ENCODE measurements at regions not wholly inside any gene's neighbourhood (a gene's known extent, or its start where the extent isn't known, plus 50 kb on each side); places are given as distances from the start of the nearest gene placed in this dataset.
A peak's percentile ranks its signal among the peaks of the same experiment; 100 is the strongest.

- no peak for DNase-seq (ENCODE audit: low read depth)
These were observed 199.0 kb upstream of the RHOBTB1 start for GRCh38 chr10:61142987-61143386.

DNA sequence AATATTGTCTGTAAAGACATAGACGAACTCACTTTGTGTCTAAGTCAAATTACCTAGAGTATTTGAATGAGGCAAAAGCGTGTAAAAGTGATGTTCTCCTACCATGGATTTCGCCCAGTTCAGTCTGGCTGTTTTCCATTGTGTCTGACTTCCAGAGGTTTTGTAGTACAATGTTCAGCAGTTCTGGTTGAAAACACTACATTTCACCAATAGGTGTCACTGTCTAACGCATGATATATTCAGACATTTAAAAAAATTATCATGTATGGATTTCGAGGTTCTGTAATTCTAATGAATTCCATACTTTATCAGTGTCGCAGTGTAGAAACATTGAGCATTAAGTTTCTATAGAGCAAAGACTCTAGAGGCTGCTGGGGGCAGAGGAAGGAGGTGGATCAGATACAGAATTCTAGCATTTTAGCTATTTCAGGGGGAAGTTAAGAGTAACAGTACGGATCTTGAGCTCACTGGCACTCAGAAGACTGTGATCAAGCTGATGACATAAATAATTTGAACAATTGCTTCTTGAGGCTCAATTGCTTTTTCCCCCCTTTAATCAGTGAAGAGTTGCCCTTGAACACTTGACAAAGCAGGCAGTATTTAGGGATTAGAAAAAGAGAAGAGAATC lies 196.9 kb upstream of the RHOBTB1 start:
- DNase-seq (ENCODE audit: low read depth), result peak; percentile 64

- DNase-seq (ENCODE audit: low read depth), result no peak
These were observed 195.6 kb upstream of the RHOBTB1 start for GRCh38 chr10:61139592-61139953.

GRCh38 chr10:61138708-61139591 lies 195.0 kb upstream of the RHOBTB1 start:
- DNase-seq (ENCODE audit: low read depth), result no peak

GRCh38 chr10:61136139-61136538 lies 192.2 kb upstream of the RHOBTB1 start:
- DNase-seq (ENCODE audit: low read depth), result peak; percentile 34

DNA sequence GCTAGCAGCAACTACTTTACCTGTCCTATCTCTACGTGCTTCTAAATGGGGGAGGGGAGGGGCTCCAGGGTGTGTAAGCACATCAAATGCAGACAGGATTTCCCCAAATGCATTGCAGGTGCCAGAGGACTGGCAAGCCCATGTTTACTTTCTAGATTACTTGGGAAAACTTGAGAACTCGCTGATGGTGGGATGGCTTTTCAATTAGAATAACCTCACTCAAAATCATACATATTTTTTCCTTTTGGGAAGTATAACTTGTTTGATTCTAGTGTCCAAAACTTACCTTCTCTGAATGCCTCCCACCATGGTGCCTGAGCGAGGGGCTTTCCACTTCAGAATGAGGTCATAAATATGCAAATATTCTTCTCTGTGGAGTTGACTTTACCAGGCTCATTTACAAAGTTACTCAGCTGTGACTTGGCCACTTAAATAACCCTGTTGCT lies 191.3 kb upstream of the RHOBTB1 start:
- DNase-seq (ENCODE audit: low read depth), result no peak

DNA sequence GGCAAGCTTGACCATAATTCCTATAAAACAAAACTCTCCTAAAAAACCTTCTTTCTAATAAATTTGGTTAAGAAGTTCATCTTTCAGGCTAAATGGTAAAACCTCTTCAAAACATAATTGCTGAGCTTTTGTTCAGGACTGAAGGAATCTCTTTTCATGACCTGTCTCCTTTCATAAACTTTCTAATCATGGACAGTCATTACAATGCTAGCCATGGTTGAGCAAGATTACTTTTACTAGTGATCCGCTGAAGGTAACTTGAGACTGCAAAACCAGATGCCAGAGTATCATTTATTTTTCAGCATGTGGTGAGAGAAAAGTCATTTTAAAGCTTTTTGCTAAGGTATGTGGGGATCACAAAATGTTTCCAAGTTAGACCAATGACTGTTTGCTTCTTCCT lies 186.4 kb upstream of the RHOBTB1 start:
- DNase-seq (ENCODE audit: low read depth), result peak; percentile 71

DNA sequence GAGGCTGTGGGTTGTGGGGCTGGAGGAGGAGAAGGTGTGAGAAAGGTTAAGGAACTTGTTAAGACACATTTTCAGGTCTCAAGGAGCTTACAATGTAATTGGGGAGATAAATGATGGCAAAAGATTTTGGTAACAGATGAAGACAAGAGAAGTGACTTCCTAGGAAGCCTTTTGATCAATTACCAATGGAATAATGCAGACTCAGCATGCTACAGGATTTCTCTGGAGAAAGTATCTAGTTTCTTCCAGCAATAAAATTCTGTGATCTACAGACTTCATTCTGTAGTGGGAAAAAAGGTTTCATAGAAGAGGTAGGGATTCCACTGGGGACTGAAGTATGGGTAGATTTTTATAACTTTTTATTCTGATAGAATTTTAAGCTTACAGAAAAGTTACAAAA lies 184.2 kb upstream of the RHOBTB1 start:
- DNase-seq (ENCODE audit: low read depth), result no peak

GRCh38 chr10:61125560-61126170 lies 181.7 kb upstream of the RHOBTB1 start:
- DNase-seq (ENCODE audit: low read depth), result no peak

- DNase-seq (ENCODE audit: low read depth), result no peak
These were observed 181.0 kb upstream of the RHOBTB1 start for GRCh38 chr10:61124756-61125530.

DNA sequence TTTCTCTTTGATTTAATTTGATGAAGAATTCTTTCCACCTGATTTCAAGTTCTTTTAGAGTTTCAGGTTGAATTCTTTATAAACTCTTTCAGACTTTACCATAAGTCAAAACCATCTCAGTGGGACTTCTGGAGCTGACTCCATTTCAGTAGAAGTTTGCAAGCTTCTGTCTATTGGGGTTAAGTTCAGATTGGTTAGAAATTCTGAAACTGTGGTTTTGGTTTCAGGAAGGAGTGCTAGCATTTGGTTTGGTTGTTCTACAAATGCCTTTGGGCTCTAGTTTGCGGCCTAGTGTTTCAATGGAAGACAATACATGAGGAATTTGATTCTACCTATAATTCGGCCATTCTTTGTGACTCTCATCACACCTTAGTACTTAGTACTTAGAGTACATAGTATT lies 176.8 kb upstream of the RHOBTB1 start:
- no peak for DNase-seq (ENCODE audit: low read depth)

- DNase-seq (ENCODE audit: low read depth), result no peak
These were observed 175.6 kb upstream of the RHOBTB1 start for GRCh38 chr10:61119573-61119972.

DNA sequence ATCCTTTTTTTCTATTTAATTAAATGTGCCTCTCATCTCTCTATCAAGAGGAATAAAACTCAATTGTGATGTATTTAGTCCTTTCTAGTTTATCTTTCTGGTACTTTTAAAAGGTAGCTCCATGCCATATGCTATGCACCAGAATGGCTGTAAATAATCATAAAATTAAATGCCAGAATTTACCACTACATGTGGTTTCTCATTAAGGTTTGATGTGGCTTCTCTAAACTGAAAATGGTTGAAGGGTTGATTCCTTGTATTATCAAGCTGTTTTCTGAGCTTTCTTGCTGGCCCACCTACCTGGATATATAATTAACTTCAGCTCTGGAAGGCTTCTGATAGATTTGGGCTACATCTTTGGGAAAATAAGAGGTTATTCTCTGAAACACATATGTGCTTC lies 171.9 kb upstream of the RHOBTB1 start:
- DNase-seq (ENCODE audit: low read depth), result no peak

- DNase-seq (ENCODE audit: low read depth), result no peak
These were observed 168.8 kb upstream of the RHOBTB1 start for GRCh38 chr10:61112771-61113170.

DNA sequence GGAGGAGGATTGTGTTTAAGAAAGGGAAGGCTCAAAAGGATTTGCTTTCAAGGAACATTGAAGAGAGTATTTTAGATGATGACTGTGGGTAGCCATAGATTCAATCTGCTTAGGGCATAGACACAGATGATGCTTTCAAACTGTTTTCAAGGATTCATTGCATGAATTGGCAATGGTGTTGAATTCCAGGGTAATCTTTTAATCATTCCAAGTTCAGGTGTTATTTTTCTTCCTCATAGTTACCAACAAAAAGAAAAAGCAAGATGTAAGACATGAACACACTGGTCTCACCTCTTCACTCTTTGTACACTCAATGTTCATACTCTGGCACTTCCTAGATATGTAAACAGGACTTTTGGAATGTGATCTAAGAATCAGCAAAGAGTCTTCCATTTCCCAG lies 167.0 kb upstream of the RHOBTB1 start:
- DNase-seq (ENCODE audit: low read depth), result no peak

DNA sequence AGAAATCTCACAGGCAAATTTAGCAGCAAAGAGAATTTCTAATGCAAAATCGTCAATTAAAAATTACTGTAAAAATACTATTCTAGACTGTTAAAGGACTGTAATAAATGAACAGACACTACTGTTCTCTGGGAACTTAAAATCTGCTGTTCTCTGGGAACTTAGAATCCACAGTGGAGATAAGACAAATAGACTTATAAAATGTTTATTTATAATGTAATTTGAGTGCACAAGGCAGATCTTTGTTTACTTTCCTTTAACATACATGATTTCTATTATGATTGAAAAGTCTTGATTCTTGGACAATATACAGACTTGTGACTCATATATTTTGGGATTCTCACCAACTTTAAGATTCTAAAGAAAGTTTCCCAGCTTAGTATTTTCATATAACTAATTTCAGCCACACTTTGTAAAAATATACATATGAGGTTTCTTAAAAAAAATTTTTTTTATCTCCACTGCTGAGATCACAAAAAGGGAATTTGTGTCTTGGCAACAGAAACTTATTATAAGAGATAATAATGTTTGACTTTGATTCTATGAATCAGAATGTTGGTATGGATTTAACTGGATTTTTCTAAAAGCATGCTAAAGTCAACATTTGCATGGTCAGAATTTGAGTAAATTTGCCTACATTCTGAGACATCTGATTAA lies 166.3 kb upstream of the RHOBTB1 start:
- peak; percentile 41 for DNase-seq (ENCODE audit: low read depth)

- no peak for DNase-seq (ENCODE audit: low read depth)
These were observed 164.9 kb upstream of the RHOBTB1 start for GRCh38 chr10:61108915-61109314.

DNA sequence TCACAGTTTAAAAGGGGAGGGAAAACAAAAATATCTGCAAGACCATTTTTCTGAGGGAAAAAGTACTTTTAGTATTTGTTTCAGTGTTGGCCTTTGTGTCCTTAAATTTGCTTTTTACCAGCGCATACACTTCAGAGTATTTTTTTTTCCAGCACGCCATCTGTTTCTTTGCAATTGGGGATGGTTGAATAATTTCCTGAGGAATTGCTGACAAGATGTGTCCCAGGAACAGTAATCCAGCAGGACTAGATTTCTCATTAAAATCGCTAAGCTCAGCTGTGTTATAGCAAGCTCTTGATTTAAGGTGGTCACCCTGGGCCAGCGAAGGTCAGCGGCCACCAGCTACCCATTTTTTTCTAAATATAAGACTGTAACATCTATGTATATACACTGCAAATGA lies 156.9 kb upstream of the RHOBTB1 start:
- DNase-seq (ENCODE audit: low read depth), result no peak

DNA sequence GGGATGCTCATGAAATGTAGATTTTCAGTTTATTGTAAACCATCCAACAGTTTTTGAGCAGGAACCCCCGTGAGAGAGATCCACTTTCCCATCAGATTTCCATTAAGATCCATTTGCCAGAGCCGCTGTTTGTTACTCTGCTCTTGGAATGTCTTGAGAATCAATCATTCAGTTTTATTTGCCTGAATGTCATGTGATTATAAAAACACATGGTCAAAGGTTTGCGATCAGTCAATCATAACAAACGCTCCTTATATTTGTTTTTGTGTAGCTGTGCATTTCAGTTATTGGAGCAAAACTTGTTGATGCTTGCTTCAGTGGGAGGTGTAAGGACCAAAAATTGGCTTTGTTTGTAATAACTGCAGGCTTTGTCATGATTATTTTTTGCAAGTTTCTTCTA lies 155.8 kb upstream of the RHOBTB1 start:
- DNase-seq (ENCODE audit: low read depth), result no peak

DNA sequence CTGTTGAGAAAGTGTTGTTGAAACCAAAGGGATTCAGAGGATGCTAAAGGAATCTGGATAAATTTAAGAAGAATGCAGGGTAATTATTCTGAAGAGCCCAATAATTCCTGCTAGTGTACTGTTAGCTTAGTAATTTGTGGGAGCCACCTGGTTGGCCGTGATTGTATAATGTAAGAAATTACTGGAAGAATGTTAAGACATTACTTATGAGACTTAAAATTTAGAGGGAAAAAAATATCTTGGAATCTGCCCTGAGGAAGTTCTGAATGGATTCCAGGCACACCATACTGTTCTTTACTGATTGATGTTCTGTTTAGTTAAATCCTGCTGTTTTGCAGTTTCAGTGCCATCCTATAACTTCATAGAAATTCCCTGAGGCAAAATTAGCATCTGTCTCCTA lies 155.0 kb upstream of the RHOBTB1 start:
- no peak for DNase-seq (ENCODE audit: low read depth)

DNA sequence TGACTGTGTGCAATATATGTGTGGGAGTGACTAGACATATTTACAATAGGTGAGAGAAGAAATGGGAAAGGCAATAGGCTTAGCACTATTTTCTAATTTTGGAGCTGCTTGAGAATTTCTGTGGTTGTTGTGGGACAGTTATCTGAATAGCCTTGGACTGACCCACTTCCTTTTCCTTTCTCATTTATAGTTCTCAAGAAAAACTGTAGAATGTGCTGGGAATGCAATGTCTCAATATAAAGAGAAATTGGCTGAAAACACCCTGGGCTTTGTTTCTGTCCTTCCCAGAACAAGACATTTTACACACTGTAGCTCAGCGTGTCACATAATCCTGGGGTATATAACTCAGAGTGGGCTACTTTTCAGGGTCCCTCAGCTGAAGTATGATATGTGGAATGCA lies 153.0 kb upstream of the RHOBTB1 start:
- DNase-seq (ENCODE audit: low read depth), result peak; percentile 25

GRCh38 chr10:61096056-61096455 lies 152.1 kb upstream of the RHOBTB1 start:
- DNase-seq (ENCODE audit: low read depth), result no peak

All from iris pigment epithelial cell (primary cell).